SK-N-MC (cell line): ENCODE measurements at regions not wholly inside any gene's neighbourhood (a gene's known extent, or its start where the extent isn't known, plus 50 kb on each side); places are given as distances from the start of the nearest gene placed in this dataset.

Source experiments
- DNase-seq: peaks from one replicate; pipeline ENCODE4 v3.0.0-alpha.2; 2011; ENCODE audit warnings: low read depth, low spot score
- H3K27ac ChIP-seq: fragments of 200-600 bp; sonication (generic); 2 replicates; pipeline ENCODE4 v1.5.1; 2016; ENCODE audit warnings: mixed run types
- H3K36me3 ChIP-seq: fragments of 200-600 bp; sonication (generic); 2 replicates; pipeline ENCODE4 v1.6.1; 2017; ENCODE audit warnings: antibody characterized with exemption, low read length, mixed read lengths; ENCODE audit not compliant: insufficient read depth
- H3K4me3 ChIP-seq: fragments of 200-600 bp; sonication (generic); 2 replicates; pipeline ENCODE4 v1.5.1; 2016
- H3K9ac ChIP-seq: fragments of 200-600 bp; sonication (generic); 2 replicates; pipeline ENCODE4 v1.8.0; 2017; ENCODE audit warnings: mixed run types, mixed read lengths; ENCODE audit not compliant: insufficient read length
- H3K9me3 ChIP-seq: fragments of 200-600 bp; sonication (generic); 2 replicates; pipeline ENCODE4 v1.6.1; 2017; ENCODE audit warnings: low read depth, mild to moderate bottlenecking, antibody characterized with exemption, low read length, moderate library complexity, mixed read lengths
- EZH2 ChIP-seq: fragments of 200-600 bp; sonication (generic); IDR thresholded peaks from one replicate; pipeline ENCODE4 v1.6.1; 2017; ENCODE audit warnings: antibody characterized with exemption
- FOXP2 ChIP-seq: optimal IDR thresholded peaks from 2 replicates; pipeline ENCODE3; 2011; ENCODE audit warnings: mild to moderate bottlenecking, moderate library complexity; ENCODE audit not compliant: insufficient read depth; ENCODE audit errors: extremely low read length, control extremely low read depth
- POLR2AphosphoS5 ChIP-seq: IDR thresholded peaks from 2 replicates; pipeline ENCODE4 v1.6.1; 2012; ENCODE audit warnings: mild to moderate bottlenecking, low read depth, low read length, borderline replicate concordance

- TF ChIP-seq EZH2 (no peak), FOXP2 (no peak), POLR2AphosphoS5 (no peak)
- Histone ChIP-seq H3K36me3 (no peaks in the 10 kb centered on the region), H3K4me3 (no peak overlapping the region), H3K9ac (no peak overlapping the region), H3K27ac (no peak overlapping the region), H3K9me3 (no peaks in the 10 kb centered on the region)
- DNase-seq: no peak
Observed at GRCh38 chr6:147744012-147744411, 235.5 kb downstream of the SAMD5 start.

- no peak overlapping the region for H3K4me3 ChIP-seq
- DNase-seq: no peak
- no peak overlapping the region for H3K9ac ChIP-seq
- no peak overlapping the region for H3K27ac ChIP-seq
- H3K36me3 ChIP-seq: no peaks in the 10 kb centered on the region
- no peak for TF ChIP-seq POLR2AphosphoS5
- no peak for TF ChIP-seq FOXP2
- no peak for TF ChIP-seq EZH2
- H3K9me3 ChIP-seq: no peaks in the 10 kb centered on the region
Observed at GRCh38 chr6:147749331-147749730, 240.8 kb downstream of the SAMD5 start.

GRCh38 chr6:147750413-147750812, 241.9 kb downstream of the SAMD5 start:
- no peak for DNase-seq
- no peak for TF ChIP-seq POLR2AphosphoS5
- no peak for TF ChIP-seq FOXP2
- no peaks in the 10 kb centered on the region for H3K36me3 ChIP-seq
- H3K4me3 ChIP-seq: no peak overlapping the region
- no peak overlapping the region for H3K27ac ChIP-seq
- H3K9me3 ChIP-seq: no peaks in the 10 kb centered on the region
- no peak overlapping the region for H3K9ac ChIP-seq

- H3K9ac ChIP-seq: no peak overlapping the region
Observed at GRCh38 chr6:147751232-147751631, 242.7 kb downstream of the SAMD5 start.

GRCh38 chr6:147752689-147753403, 244.4 kb downstream of the SAMD5 start:
- TF ChIP-seq POLR2AphosphoS5 (no peak; the same call in 1 of the 2 replicates), FOXP2 (no peak), EZH2 (no peak)
- Histone ChIP-seq H3K36me3 (no peaks in the 10 kb centered on the region), H3K4me3 (peak overlapping the region; percentile 55), H3K27ac (peak overlapping the region; percentile 73), H3K9ac (no peak overlapping the region), H3K9me3 (no peaks in the 10 kb centered on the region)
- DNase-seq: no peak

More at GRCh38 chr6:147751232-147751631, 242.7 kb downstream of the SAMD5 start:
- DNase-seq: no peak
- no peaks in the 10 kb centered on the region for H3K9me3 ChIP-seq
- H3K27ac ChIP-seq: no peak overlapping the region
- TF ChIP-seq FOXP2 (no peak), POLR2AphosphoS5 (no peak), EZH2 (no peak)
- no peak overlapping the region for H3K4me3 ChIP-seq
- H3K36me3 ChIP-seq: no peaks in the 10 kb centered on the region

- H3K4me3 ChIP-seq: no peak overlapping the region
- no peak for DNase-seq
- H3K9me3 ChIP-seq: no peaks in the 10 kb centered on the region
- no peak overlapping the region for H3K27ac ChIP-seq
- H3K36me3 ChIP-seq: no peaks in the 10 kb centered on the region
- no peak for TF ChIP-seq FOXP2
- no peak for TF ChIP-seq POLR2AphosphoS5
- no peak for TF ChIP-seq EZH2
- no peak overlapping the region for H3K9ac ChIP-seq
Observed at GRCh38 chr6:147755999-147756398, 247.5 kb downstream of the SAMD5 start.

- H3K36me3 ChIP-seq: no peaks in the 10 kb centered on the region
- DNase-seq: no peak
- H3K9me3 ChIP-seq: no peaks in the 10 kb centered on the region
- TF ChIP-seq FOXP2 (no peak), EZH2 (no peak), POLR2AphosphoS5 (no peak)
- no peak overlapping the region for H3K27ac ChIP-seq
- no peak overlapping the region for H3K4me3 ChIP-seq
- H3K9ac ChIP-seq: no peak overlapping the region
Observed at GRCh38 chr6:147756891-147757290, 248.4 kb downstream of the SAMD5 start.

GRCh38 chr6:147757291-147757690, 248.8 kb downstream of the SAMD5 start:
- Histone ChIP-seq H3K36me3 (no peaks in the 10 kb centered on the region), H3K4me3 (no peak overlapping the region), H3K27ac (no peak overlapping the region), H3K9ac (no peak overlapping the region), H3K9me3 (no peaks in the 10 kb centered on the region)
- DNase-seq: no peak
- TF ChIP-seq EZH2 (no peak), FOXP2 (no peak), POLR2AphosphoS5 (no peak)

GRCh38 chr6:147758303-147758702, 249.8 kb downstream of the SAMD5 start:
- Histone ChIP-seq H3K9me3 (no peaks in the 10 kb centered on the region), H3K9ac (no peak overlapping the region), H3K36me3 (no peaks in the 10 kb centered on the region), H3K27ac (peak overlapping the region; percentile 65), H3K4me3 (peak overlapping the region; percentile 31)
- no peak for DNase-seq
- peak; percentile 86 for TF ChIP-seq FOXP2
- TF ChIP-seq EZH2: no peak
